Panc1 (cell line): ENCODE measurements at regions not wholly inside any gene's neighbourhood (a gene's known extent, or its start where the extent isn't known, plus 50 kb on each side); places are given as distances from the start of the nearest gene placed in this dataset.

ENCODE experiments used
- ATAC-seq: fragments of 200-7000 bp; cut with Tn5 transposase; 2 replicates; pipeline ENCODE4 v1.9.1; 2020; ENCODE audit warnings: mild to moderate bottlenecking, moderate library complexity
- BruUV-seq: library from RNA; stranded (reverse); fragments of 400-500 nt; replicated peaks from 2 replicates; lab custom pipeline; 2021; lab: Mats Ljungman, UMichigan
- CTCF ChIA-PET: fragments of 300-600 bp; sonication (Branson Sonifier 250); formaldehyde crosslinking; loops from one replicate; lab custom pipeline; 2022; ENCODE audit warnings: antibody characterized with exemption; lab: Charles Lee
- POLR2A ChIA-PET: fragments of 300-600 bp; sonication (Branson Sonifier 250); formaldehyde crosslinking; loops from one replicate; lab custom pipeline; 2022; ENCODE audit warnings: antibody characterized with exemption; lab: Charles Lee
- DNase-seq: peaks from one replicate; pipeline ENCODE4 v3.0.0-alpha.2; 2010; ENCODE audit warnings: low read depth, low spot score
- H3K27ac ChIP-seq: 2 replicates; pipeline ENCODE4 v1.5.1; 2011; ENCODE audit warnings: mild to moderate bottlenecking, low read length, inconsistent platforms
- H3K27me3 ChIP-seq: fragments of 200-500 bp; sonication (Bioruptor generic); 2 replicates; pipeline ENCODE4 v1.6.0; 2014; ENCODE audit warnings: low read length, inconsistent platforms; ENCODE audit not compliant: control insufficient read depth, insufficient read depth
- H3K36me3 ChIP-seq: fragments of 200-500 bp; sonication (Bioruptor generic); 2 replicates; pipeline ENCODE4 v1.5.1; 2014; ENCODE audit warnings: inconsistent platforms, mild to moderate bottlenecking, low read length, moderate library complexity; ENCODE audit not compliant: control insufficient read depth, insufficient read depth
- H3K4me1 ChIP-seq: 2 replicates; pipeline ENCODE4 v1.5.1; 2011; ENCODE audit warnings: inconsistent platforms, mild to moderate bottlenecking, low read length, moderate library complexity; ENCODE audit not compliant: control insufficient read depth, insufficient read depth
- H3K4me3 ChIP-seq, 2 experiments: 2 replicates each; pipeline ENCODE4 v1.5.1; 2011 to 2012; ENCODE audit warnings: low read depth in 2 of 2, low read length in 2 of 2, mild to moderate bottlenecking in 2 of 2, inconsistent platforms in 1 of 2, moderate library complexity in 1 of 2
- H3K9me3 ChIP-seq: fragments of 200-500 bp; sonication (Bioruptor generic); 2 replicates; pipeline ENCODE4 v1.5.1; 2014; ENCODE audit warnings: low read depth, mild to moderate bottlenecking, inconsistent platforms, low read length, moderate library complexity; ENCODE audit not compliant: control insufficient read depth, insufficient read depth
- POLR2AphosphoS5 ChIP-seq: IDR thresholded peaks from 2 replicates; pipeline ENCODE4 v1.6.1; 2012; ENCODE audit warnings: mild to moderate bottlenecking, low read depth, low read length, moderate library complexity
- SIN3A ChIP-seq: IDR thresholded peaks from 2 replicates; pipeline ENCODE4 v1.6.1; 2012; ENCODE audit warnings: low read depth, mild to moderate bottlenecking, low read length, moderate library complexity, borderline replicate concordance; ENCODE audit not compliant: insufficient read depth
- TCF7L2 ChIP-seq: IDR thresholded peaks from 2 replicates; pipeline ENCODE4 v1.6.1; 2011; ENCODE audit warnings: mild to moderate bottlenecking, low read depth, low read length, inconsistent platforms
- in situ Hi-C: cut with HindIII; loops from 2 replicates; pipeline ENCODE4 v1.10.0; 2016; ENCODE audit warnings: low sequenced_read_pairs, low pct_unique_long_range_greater_than_20kb
- intact Hi-C: fragments of 100-400 bp; cut with micrococcal nuclease; formaldehyde crosslinking; loops from one replicate; pipeline ENCODE4 v1.10.0; 2022; ENCODE audit not compliant: unreplicated experiment
- TF ChIP-seq, protein P1 (sequence below), 2 experiments: IDR thresholded peaks; 2 replicates each; pipeline ENCODE4 v1.6.1; 2011 to 2012; ENCODE audit warnings: low read depth in 2 of 2, control low read depth in 1 of 2, low read length in 1 of 2, mild to moderate bottlenecking in 1 of 2, moderate library complexity in 1 of 2; ENCODE audit not compliant: insufficient read depth in 1 of 2
- TF ChIP-seq, protein P2 (sequence below): fragments of 450-650 bp; IDR thresholded peaks from 2 replicates; pipeline ENCODE4 v1.5.1; 2017; ENCODE audit warnings: mild to moderate bottlenecking

DNA sequence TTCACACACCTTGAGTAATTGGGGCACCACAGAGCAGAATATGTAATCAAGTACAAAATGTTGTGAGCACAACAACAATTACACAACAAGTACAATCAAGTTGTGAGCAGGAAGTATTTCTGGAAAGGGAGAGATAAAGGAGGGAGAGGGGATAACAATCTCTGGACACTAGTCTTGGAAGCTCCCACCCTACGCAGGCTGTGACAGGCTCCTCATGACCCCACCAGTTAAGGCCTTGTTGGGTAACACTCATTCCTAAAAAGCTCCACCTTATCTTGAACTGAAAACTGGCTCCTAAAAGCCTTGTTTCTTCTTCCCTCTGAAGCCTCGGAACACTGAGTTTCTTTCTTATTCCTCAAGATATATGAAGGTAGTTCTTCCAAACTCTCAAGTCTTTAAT lies 806.0 kb downstream of the UQCRFS1 start:
- ChIA-PET POLR2A (no interaction called here), CTCF (no interaction called here)
- Histone ChIP-seq H3K27ac (no peak overlapping the region), H3K27me3 (no peaks in the 10 kb centered on the region), H3K9me3 (no peaks in the 10 kb centered on the region), H3K36me3 (no peaks in the 10 kb centered on the region), H3K4me1 (no peaks in the 10 kb centered on the region), H3K4me3 (no peak overlapping the region)
- no TSS peak for BruUV-seq
- intact Hi-C loops, result no loop called here
- in situ Hi-C loops, result no loop called here
- DNase-seq, result no peak
- TF ChIP-seq POLR2AphosphoS5 (no peak), TCF7L2 (no peak), SIN3A (no peak)
- TF ChIP-seq, protein P1, sequence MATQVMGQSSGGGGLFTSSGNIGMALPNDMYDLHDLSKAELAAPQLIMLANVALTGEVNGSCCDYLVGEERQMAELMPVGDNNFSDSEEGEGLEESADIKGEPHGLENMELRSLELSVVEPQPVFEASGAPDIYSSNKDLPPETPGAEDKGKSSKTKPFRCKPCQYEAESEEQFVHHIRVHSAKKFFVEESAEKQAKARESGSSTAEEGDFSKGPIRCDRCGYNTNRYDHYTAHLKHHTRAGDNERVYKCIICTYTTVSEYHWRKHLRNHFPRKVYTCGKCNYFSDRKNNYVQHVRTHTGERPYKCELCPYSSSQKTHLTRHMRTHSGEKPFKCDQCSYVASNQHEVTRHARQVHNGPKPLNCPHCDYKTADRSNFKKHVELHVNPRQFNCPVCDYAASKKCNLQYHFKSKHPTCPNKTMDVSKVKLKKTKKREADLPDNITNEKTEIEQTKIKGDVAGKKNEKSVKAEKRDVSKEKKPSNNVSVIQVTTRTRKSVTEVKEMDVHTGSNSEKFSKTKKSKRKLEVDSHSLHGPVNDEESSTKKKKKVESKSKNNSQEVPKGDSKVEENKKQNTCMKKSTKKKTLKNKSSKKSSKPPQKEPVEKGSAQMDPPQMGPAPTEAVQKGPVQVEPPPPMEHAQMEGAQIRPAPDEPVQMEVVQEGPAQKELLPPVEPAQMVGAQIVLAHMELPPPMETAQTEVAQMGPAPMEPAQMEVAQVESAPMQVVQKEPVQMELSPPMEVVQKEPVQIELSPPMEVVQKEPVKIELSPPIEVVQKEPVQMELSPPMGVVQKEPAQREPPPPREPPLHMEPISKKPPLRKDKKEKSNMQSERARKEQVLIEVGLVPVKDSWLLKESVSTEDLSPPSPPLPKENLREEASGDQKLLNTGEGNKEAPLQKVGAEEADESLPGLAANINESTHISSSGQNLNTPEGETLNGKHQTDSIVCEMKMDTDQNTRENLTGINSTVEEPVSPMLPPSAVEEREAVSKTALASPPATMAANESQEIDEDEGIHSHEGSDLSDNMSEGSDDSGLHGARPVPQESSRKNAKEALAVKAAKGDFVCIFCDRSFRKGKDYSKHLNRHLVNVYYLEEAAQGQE (IDR thresholded peaks at IDR 0.05; ENCODE audit: insufficient read depth in 1 of 2, low read depth in 2 of 2, low read length in 1 of 2), result no peak
- TF ChIP-seq, protein P2, sequence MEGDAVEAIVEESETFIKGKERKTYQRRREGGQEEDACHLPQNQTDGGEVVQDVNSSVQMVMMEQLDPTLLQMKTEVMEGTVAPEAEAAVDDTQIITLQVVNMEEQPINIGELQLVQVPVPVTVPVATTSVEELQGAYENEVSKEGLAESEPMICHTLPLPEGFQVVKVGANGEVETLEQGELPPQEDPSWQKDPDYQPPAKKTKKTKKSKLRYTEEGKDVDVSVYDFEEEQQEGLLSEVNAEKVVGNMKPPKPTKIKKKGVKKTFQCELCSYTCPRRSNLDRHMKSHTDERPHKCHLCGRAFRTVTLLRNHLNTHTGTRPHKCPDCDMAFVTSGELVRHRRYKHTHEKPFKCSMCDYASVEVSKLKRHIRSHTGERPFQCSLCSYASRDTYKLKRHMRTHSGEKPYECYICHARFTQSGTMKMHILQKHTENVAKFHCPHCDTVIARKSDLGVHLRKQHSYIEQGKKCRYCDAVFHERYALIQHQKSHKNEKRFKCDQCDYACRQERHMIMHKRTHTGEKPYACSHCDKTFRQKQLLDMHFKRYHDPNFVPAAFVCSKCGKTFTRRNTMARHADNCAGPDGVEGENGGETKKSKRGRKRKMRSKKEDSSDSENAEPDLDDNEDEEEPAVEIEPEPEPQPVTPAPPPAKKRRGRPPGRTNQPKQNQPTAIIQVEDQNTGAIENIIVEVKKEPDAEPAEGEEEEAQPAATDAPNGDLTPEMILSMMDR, result no peak
- ATAC-seq, result no peak

DNA sequence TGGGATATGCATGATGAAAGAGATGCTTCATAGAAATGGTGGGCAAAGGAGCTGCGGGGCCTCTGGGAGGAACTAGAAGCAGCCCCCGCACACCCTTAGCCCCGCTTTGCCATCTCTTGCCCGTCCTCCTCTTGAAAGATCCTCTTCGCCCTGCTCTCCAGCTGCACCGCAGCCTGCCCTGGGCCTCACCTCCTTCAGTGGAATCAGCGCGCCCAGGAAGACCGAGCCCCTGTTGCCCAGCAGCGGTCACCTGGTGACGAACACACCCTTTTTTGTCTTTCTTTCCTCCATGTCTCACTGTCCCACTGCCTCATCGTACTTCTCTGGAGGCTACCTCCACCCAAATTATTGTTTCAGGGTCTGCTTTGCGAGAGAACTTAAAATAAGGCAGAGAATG lies 807.6 kb downstream of the UQCRFS1 start:
- Histone ChIP-seq H3K4me1 (no peaks in the 10 kb centered on the region), H3K27me3 (no peaks in the 10 kb centered on the region), H3K27ac (no peak overlapping the region), H3K36me3 (no peaks in the 10 kb centered on the region), H3K4me3 (no peak overlapping the region), H3K9me3 (no peaks in the 10 kb centered on the region)
- ATAC-seq (no peak), DNase-seq (no peak)
- no peak for TF ChIP-seq SIN3A
- no peak for TF ChIP-seq TCF7L2
- TF ChIP-seq, protein P1 (IDR thresholded peaks at IDR 0.05; ENCODE audit: insufficient read depth in 1 of 2, low read depth in 2 of 2, low read length in 1 of 2), result no peak
- TF ChIP-seq, protein P2, result no peak
- no peak for TF ChIP-seq POLR2AphosphoS5
- no TSS peak for BruUV-seq
- ChIA-PET CTCF (no interaction called here), POLR2A (no interaction called here)
- intact Hi-C loops, result no loop called here
- in situ Hi-C loops, result no loop called here
